ENCODE measurements at regions not wholly inside any gene's neighbourhood (a gene's known extent, or its start where the extent isn't known, plus 50 kb on each side); places are given as distances from the start of the nearest gene placed in this dataset.

DNA sequence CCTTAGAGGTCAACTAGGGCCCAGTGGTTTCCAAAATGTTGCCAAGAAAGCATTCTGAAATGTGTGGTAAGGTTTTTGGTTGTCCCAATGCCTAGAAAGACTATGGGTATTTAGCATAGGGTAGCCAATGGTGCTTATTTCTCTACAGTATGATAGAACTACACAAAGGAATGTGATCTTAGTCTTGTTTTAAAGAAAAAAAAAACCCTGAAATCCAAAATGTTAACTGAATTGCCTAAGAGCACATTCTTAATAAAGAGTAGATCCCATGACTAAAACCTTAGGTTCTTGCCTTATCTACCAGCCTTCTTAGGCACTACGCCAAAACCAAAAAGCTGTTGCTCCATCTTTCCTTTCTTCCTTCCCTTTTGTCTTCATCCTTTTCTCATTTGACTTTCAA is 428.2 kb downstream of the MRPL39 start:
- Histone ChIP-seq H3K36me3 (no peaks in the 10 kb centered on the region), H3K9me3 (no peaks in the 10 kb centered on the region), H3K4me3 (no peak overlapping the region), H3K27me3 (no peaks in the 10 kb centered on the region), H3K4me1 (no peaks in the 10 kb centered on the region), H3K27ac (no peak overlapping the region)
- intact Hi-C loops (cut with DNase I): no loop called here
- TF ChIP-seq, protein P1, sequence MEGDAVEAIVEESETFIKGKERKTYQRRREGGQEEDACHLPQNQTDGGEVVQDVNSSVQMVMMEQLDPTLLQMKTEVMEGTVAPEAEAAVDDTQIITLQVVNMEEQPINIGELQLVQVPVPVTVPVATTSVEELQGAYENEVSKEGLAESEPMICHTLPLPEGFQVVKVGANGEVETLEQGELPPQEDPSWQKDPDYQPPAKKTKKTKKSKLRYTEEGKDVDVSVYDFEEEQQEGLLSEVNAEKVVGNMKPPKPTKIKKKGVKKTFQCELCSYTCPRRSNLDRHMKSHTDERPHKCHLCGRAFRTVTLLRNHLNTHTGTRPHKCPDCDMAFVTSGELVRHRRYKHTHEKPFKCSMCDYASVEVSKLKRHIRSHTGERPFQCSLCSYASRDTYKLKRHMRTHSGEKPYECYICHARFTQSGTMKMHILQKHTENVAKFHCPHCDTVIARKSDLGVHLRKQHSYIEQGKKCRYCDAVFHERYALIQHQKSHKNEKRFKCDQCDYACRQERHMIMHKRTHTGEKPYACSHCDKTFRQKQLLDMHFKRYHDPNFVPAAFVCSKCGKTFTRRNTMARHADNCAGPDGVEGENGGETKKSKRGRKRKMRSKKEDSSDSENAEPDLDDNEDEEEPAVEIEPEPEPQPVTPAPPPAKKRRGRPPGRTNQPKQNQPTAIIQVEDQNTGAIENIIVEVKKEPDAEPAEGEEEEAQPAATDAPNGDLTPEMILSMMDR (IDR thresholded peaks at IDR 0.05): no peak
- no peak for ATAC-seq
- no peak for DNase-seq

DNA sequence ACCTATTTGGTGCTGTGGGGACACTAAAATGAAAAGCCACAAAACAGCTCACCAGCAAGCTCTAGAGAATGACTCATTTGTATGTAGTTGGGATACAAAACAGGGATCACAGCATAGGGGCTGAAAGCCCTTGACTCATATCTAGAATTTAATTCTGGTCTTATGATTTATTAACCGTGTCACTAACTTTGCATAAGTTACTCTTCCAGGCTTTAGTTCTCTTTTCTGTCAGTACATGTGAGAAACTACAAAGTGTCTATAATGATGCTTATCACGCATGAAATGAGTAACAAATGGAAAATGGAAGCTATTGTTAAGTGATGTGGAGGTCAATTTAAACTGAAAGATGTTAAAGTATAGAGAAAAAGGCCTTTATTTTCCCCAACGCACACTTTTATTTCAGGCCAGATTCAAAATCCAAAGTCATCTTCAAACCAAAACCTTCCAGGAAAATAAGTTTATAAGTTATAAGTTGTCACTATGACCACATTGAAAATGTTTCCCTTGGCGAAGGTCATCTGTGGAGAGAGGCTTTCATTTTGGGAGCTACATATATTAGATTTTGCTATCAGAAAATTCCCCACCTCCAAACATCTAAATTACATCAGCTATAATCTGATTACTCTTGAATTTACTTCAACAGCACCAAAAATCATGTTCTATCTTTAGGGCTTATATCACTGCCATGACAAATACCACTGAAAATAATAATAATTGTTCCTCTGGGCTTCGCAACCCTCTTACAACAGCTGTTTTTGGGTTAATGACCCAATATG is 430.5 kb downstream of the MRPL39 start:
- DNase-seq (no peak), ATAC-seq (no peak)
- intact Hi-C loops (cut with DNase I): no loop called here

DNA sequence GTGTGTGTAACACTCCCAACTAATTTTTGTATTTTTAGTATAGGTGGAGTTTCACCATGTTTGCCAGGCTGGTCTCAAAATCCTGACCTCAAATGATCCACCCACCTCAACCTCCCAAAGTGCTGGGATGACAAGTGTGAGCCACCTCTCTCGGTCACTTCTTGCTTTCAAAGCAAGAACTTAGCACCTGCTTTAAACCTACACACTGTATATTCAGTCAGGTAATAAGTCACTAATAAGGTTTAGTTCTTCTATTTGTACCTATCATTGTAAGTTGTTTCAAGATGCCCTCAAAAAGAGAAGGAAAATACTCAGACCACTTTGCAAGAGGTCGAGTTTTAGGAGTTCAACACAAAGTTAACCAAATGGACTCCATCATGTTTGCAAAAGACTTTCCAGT is 431.3 kb downstream of the MRPL39 start:
- TF ChIP-seq, protein P1 (IDR thresholded peaks at IDR 0.05): no peak
- Histone ChIP-seq H3K9me3 (no peaks in the 10 kb centered on the region), H3K27ac (no peak overlapping the region), H3K36me3 (no peaks in the 10 kb centered on the region), H3K27me3 (no peaks in the 10 kb centered on the region), H3K4me1 (no peaks in the 10 kb centered on the region), H3K4me3 (no peak overlapping the region)
- intact Hi-C loops (cut with DNase I): no loop called here
- DNase-seq (no peak), ATAC-seq (no peak)

More for the DNA sequence above, 430.5 kb downstream of the MRPL39 start:
- Histone ChIP-seq H3K27me3 (no peaks in the 10 kb centered on the region), H3K9me3 (no peaks in the 10 kb centered on the region), H3K4me1 (no peaks in the 10 kb centered on the region), H3K4me3 (no peak overlapping the region), H3K27ac (no peak overlapping the region), H3K36me3 (no peaks in the 10 kb centered on the region)
- TF ChIP-seq, protein P1 (IDR thresholded peaks at IDR 0.05): no peak

DNA sequence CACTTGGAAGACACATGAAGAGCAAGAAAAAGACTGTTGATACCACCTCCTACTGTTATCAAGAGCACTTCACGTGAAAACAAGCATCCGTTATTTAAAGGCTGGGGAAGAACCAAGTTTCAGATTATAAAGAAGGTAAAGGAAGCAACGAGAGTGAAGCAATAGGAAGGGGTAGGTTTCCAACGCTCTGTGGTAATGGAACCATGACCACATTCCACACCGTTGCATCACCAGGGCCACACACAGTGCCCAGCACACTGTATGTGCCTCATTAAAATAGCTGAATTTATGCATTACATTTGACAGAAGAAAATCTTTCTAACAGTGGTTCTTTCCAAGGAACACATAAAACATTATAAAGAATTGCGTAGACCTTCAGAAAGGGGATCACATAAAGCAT is 435.8 kb downstream of the MRPL39 start:
- TF ChIP-seq, protein P1 (IDR thresholded peaks at IDR 0.05): no peak
- no peak for DNase-seq
- no peaks in the 10 kb centered on the region for H3K4me1 ChIP-seq
- no peak overlapping the region for H3K4me3 ChIP-seq
- H3K36me3 ChIP-seq: no peaks in the 10 kb centered on the region
- intact Hi-C loops (cut with DNase I): no loop called here
- H3K9me3 ChIP-seq: peaks cover 0 to 22% of the 10 kb centered on the region in 2 donors
- no peak for ATAC-seq
- no peak overlapping the region for H3K27ac ChIP-seq
- H3K27me3 ChIP-seq: no peaks in the 10 kb centered on the region

DNA sequence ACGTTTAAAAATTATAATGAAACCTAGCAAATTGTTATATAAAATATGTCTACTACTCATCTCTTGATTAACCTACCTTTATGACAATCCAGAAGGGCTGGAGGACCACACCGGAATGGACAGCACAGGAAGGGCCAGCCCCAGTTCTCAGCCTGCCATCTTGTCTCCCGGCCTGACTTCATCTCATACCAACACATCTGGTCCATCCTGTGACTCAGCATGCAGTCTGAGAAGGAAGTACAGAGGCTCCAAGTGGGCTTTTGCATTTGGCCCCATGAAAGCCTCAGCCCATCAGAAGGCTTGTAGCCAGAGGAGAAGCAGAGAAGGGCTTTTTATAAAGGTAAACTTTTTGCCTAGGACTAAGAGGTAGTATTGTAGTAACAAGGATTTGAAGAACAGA is 436.6 kb downstream of the MRPL39 start:
- intact Hi-C loops (cut with DNase I): no loop called here
- Histone ChIP-seq H3K9me3 (peaks cover 0 to 29% of the 10 kb centered on the region in 2 donors), H3K27ac (no peak overlapping the region), H3K36me3 (no peaks in the 10 kb centered on the region), H3K4me3 (no peak overlapping the region), H3K27me3 (no peaks in the 10 kb centered on the region), H3K4me1 (no peaks in the 10 kb centered on the region)
- no peak for DNase-seq
- ATAC-seq: no peak
- TF ChIP-seq, protein P1 (IDR thresholded peaks at IDR 0.05): no peak
